Heart right ventricle (tissue), 16 donors: ENCODE measurements at regions not wholly inside any gene's neighbourhood (a gene's known extent, or its start where the extent isn't known, plus 50 kb on each side); places are given as distances from the start of the nearest gene placed in this dataset.

Source experiments
- ATAC-seq, 8 donors: fragments of 200-7000 bp; cut with Tn5 transposase; one replicate each; pipeline ENCODE4 v1.9.1; 2020; ENCODE audit warnings: mild to moderate bottlenecking in 8 of 8, moderate library complexity in 8 of 8, moderate number of reproducible peaks in 1 of 8
- DNase-seq, 2 donors: peaks; one replicate each; pipeline ENCODE4 v3.0.0-alpha.2; 2020
- H3K27ac ChIP-seq, 10 donors: fragments of 200-600 bp; sonication (generic) in 2 of 10; one replicate each; pipeline versions ENCODE4 v1.5.0 to v1.8.0; 2020 to 2022; ENCODE audit warnings: mild to moderate bottlenecking in 3 of 10
- H3K27me3 ChIP-seq, 7 donors: fragments of 200-600 bp; one replicate each; pipeline ENCODE4 v1.8.0; 2021 to 2022; ENCODE audit warnings: mild to moderate bottlenecking in 2 of 7
- H3K36me3 ChIP-seq, 9 donors: fragments of 200-600 bp; sonication (generic) in 1 of 9; one replicate each; pipeline versions ENCODE4 v1.5.0 to v1.8.0; 2020 to 2022; ENCODE audit warnings: mild to moderate bottlenecking in 2 of 9
- H3K4me1 ChIP-seq, 9 donors: fragments of 200-600 bp; sonication (generic) in 1 of 9; one replicate each; pipeline versions ENCODE4 v1.5.0 to v1.8.0; 2020 to 2022; ENCODE audit warnings: mild to moderate bottlenecking in 4 of 9
- H3K4me3 ChIP-seq, 10 donors: fragments of 200-600 bp; sonication (generic) in 2 of 10; one replicate each; pipeline versions ENCODE4 v1.5.0 to v1.8.0; 2020 to 2022; ENCODE audit warnings: mild to moderate bottlenecking in 7 of 10, moderate library complexity in 2 of 10
- H3K9me3 ChIP-seq, 11 donors: fragments of 200-600 bp in 10 of 11; sonication (generic) in 2 of 11; one replicate each; pipeline versions ENCODE4 v1.5.0 to v1.8.0; 2013 to 2022; ENCODE audit warnings: mild to moderate bottlenecking in 2 of 11, control low read depth in 1 of 11, moderate library complexity in 1 of 11
- WGBS, 2 donors: extraction: QIAGEN DNeasy Blood & Tissue Kit; methylation state at CpG; one replicate each; pipeline ENCODE4 v1.1.7; 2013; ENCODE audit warnings: inconsistent platforms in 1 of 2; 5-methylcytosine and 5-hydroxymethylcytosine counted together
- intact Hi-C, 10 donors: fragments of 100-400 bp; cut with DNase I; formaldehyde crosslinking; loops; one replicate each; pipeline versions ENCODE4 v1.11.1 to v1.14.2; 2022
- TF ChIP-seq, protein P1 (sequence below), 9 donors: fragments of 200-600 bp; sonication (generic) in 2 of 9; IDR thresholded peaks; one replicate each; pipeline versions ENCODE4 v1.5.0 to v1.8.0; 2021 to 2022; ENCODE audit warnings: antibody characterized with exemption in 9 of 9, mild to moderate bottlenecking in 5 of 9, moderate library complexity in 1 of 9
- donor health status: Arrhythmogenic right ventricular cardiomyopathy.
- donor health status: ischemic (EF 13 %, LVEDD 7.1; RV severe dilation, severe dysfunction).
- donor health status: healthy with polysubstance abuse.
- donor health status: DM: no; HTN: yes; CAD: no.
- donor health status: DM: no; HTN: no; CAD: no.
- donor health status: ischemic (EF 25% LVEDD 6.9; RV normal size, moderate dysfunction).
- donor health status: ischemic (EF 25% LVEDD 5.7; RV mildly dilated, moderate dysfunction).
- donor health status: healthy.
- donor health status: DM: yes; HTN: yes; CAD: no.
- donor health status: Ischemic cardiomyopathy.
- donor health status: ischemic (EF 35%, LVEDD 5.7; RV mildly dilated, moderate dysfunction).
- donor health status: nonischemic (EF 11% LVEDD 7.7; RV severe dilation, severe dysfunction).
- donor health status: DM: yes; HTN: yes; CAD: no.
- donor health status: PGD.
- donor health status: ischemic (EF 29% LVEDD 5.4; RV normal size, mild dysfunction).
- donor health status: nonischemic (EF 23%, LVEDD 6.1; RV moderate dilation, normal function).

DNA sequence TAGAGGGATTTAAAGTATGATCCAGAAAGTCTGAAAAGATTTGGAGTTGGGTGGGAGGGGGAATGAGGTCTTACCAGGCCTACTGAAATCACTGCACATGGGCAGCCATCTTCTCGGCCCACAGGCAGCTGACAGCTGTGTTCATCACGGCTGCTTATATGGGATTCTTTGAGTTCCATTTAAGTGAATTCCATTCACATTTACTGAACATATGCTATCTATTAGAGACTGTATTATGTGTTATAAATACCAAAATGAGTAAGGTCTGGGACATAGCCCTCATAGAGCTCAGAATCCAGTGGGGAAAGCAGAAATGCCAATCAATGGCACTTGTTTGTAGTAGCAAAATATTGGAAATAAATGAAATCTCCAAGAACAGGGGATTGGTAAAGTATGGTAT, 91.1 kb downstream of the TRIM42 start:
- no peaks in the 10 kb centered on the region for H3K4me1 ChIP-seq
- intact Hi-C loops: no loop called here
- H3K27me3 ChIP-seq: peaks cover 0 to 8% (median 0%) of the 10 kb centered on the region in 7 donors

DNA sequence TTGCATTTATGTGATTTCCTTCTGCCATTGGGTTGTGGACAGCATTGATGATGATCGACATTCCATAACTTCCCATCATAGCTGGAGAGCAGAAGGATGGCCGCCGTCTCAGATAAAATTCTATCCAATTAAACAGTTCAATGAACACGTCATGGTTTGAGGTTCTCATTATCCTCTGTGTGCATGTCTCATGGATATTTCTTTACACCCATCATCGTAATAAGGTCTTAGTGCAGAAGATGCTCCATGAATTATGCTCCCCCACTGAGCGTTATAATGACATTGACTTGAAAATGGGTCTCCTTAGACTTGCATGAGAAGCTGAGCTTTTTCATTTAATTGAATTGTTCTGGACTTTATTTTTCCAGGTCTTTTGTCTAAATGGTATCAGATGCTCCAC, 92.1 kb downstream of the TRIM42 start:
- Histone ChIP-seq H3K27ac (no peak overlapping the region), H3K4me1 (no peaks in the 10 kb centered on the region), H3K27me3 (peaks cover 0 to 8% (median 0%) of the 10 kb centered on the region in 7 donors), H3K9me3 (no peaks in the 10 kb centered on the region), H3K4me3 (no peak overlapping the region), H3K36me3 (no peaks in the 10 kb centered on the region)
- ATAC-seq (no peak), DNase-seq (no peak)
- intact Hi-C loops: no loop called here
- WGBS, 2 donors: 74 to 88% methylated on average over 6 of the region's 6 CpGs
- TF ChIP-seq, protein P1, sequence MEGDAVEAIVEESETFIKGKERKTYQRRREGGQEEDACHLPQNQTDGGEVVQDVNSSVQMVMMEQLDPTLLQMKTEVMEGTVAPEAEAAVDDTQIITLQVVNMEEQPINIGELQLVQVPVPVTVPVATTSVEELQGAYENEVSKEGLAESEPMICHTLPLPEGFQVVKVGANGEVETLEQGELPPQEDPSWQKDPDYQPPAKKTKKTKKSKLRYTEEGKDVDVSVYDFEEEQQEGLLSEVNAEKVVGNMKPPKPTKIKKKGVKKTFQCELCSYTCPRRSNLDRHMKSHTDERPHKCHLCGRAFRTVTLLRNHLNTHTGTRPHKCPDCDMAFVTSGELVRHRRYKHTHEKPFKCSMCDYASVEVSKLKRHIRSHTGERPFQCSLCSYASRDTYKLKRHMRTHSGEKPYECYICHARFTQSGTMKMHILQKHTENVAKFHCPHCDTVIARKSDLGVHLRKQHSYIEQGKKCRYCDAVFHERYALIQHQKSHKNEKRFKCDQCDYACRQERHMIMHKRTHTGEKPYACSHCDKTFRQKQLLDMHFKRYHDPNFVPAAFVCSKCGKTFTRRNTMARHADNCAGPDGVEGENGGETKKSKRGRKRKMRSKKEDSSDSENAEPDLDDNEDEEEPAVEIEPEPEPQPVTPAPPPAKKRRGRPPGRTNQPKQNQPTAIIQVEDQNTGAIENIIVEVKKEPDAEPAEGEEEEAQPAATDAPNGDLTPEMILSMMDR (IDR thresholded peaks at IDR 0.05): no peak

More for the DNA sequence above, 91.1 kb downstream of the TRIM42 start:
- WGBS, 2 donors: 69 to 74% methylated on average over 2 of the region's 2 CpGs
- TF ChIP-seq, protein P1 (IDR thresholded peaks at IDR 0.05): no peak
- Histone ChIP-seq H3K36me3 (no peaks in the 10 kb centered on the region), H3K9me3 (no peaks in the 10 kb centered on the region), H3K27ac (no peak overlapping the region), H3K4me3 (no peak overlapping the region)
- ATAC-seq (no peak), DNase-seq (no peak)

DNA sequence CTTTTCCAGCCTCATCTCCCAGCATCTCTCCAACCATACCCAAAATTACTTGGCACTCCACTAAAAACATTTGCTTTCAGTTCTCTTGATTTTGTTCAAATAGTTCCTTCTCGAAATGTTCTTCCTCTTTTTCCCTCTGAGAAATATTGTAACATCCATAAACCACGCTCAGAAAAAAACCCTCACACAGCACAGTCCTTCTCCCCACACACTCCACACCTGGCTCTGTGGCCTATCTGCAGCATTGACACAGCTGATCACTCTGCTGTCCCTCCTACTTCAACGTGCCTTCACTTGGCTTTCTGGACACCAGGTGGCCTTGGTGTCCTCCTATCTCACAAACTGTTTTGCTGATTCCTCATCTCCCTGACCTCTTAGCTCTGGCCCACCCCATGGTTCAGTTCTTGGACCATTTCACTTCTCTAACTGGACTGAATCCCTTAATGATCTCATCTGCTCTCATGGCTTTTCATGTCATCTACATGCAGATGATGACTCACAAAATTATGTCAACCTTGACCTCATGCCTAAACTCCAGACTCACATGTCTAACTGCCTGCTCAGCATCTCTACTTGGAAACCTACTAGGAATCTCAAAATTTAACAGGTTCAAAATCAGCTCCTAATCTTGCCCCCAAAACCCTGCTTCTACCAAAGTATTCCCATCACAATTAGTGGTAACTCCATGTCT, 93.3 kb downstream of the TRIM42 start:
- H3K27ac ChIP-seq: no peak overlapping the region
- H3K4me1 ChIP-seq: no peaks in the 10 kb centered on the region
- WGBS, 2 donors: 60 to 62% methylated on average over 3 of the region's 3 CpGs
- no peak overlapping the region for H3K4me3 ChIP-seq
- H3K27me3 ChIP-seq: peaks cover 0 to 4% (median 0%) of the 10 kb centered on the region in 7 donors
- ATAC-seq: no peak
- TF ChIP-seq, protein P1 (IDR thresholded peaks at IDR 0.05): no peak
- intact Hi-C loops: no loop called here
- no peaks in the 10 kb centered on the region for H3K9me3 ChIP-seq
- H3K36me3 ChIP-seq: no peaks in the 10 kb centered on the region
- DNase-seq: no peak

DNA sequence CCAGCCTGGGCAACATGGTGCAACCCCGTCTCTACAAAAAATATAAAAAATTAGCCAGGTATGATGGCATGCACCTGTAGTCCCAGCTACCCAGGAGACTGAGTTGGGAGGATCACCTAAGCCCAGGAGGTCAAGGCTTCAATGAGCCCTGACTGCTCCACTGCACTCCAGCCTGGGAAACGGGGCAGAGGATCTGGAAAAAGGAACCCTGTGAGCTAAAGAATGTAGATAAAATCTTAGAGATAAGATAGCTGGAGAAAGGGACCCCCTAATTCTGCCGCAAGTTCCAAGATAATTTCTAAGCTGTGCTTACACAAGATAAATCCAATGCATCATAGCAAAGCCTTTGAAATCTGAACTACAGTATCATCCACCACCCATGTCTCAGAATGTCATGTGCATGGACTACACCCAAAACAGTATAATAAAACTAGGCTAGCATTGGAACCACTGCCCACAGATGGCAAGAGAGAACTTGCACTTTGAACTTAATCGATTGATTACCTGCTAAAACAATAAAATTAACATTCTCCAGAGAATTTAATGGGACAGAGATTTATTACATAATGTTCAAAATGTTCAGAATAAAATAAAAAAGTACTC, 99.9 kb downstream of the TRIM42 start:
- 38 to 41% methylated on average over 4 of the region's 4 CpGs for WGBS, 2 donors
- H3K27me3 ChIP-seq: peaks cover 0 to 5% (median 0%) of the 10 kb centered on the region in 7 donors
- no peaks in the 10 kb centered on the region for H3K36me3 ChIP-seq
- intact Hi-C loops: no loop called here
- H3K4me3 ChIP-seq: no peak overlapping the region
- no peak overlapping the region for H3K27ac ChIP-seq
- TF ChIP-seq, protein P1 (IDR thresholded peaks at IDR 0.05): no peak
- H3K4me1 ChIP-seq: no peaks in the 10 kb centered on the region
- ATAC-seq: no peak
- DNase-seq: no peak
- peaks cover 0 to 4% (median 0%) of the 10 kb centered on the region in 11 donors for H3K9me3 ChIP-seq
